Transverse colon (tissue), 4 donors: ENCODE measurements at regions not wholly inside any gene's neighbourhood (a gene's known extent, or its start where the extent isn't known, plus 50 kb on each side); places are given as distances from the start of the nearest gene placed in this dataset.

ENCODE experiments used
- POLR2AphosphoS5 ChIP-seq, 3 donors: sonication (generic); formaldehyde crosslinking; IDR thresholded peaks; one replicate each; pipeline ENCODE4 v1.6.1; 2016; ENCODE audit warnings: antibody characterized with exemption in 3 of 3
- TF ChIP-seq, protein P1 (sequence below), 5 experiments: fragments of 200-600 bp in 3 of 5; fragments of 450-650 bp in 2 of 5; sonication (generic) in 3 of 5; IDR thresholded peaks; 1 replicate in 2 of 5; 2 replicates in 3 of 5; pipeline ENCODE4 v1.5.1; 2016 to 2017; ENCODE audit warnings: antibody characterized with exemption in 5 of 5, inconsistent platforms in 3 of 5, mild to moderate bottlenecking in 2 of 5, moderate library complexity in 1 of 5

DNA sequence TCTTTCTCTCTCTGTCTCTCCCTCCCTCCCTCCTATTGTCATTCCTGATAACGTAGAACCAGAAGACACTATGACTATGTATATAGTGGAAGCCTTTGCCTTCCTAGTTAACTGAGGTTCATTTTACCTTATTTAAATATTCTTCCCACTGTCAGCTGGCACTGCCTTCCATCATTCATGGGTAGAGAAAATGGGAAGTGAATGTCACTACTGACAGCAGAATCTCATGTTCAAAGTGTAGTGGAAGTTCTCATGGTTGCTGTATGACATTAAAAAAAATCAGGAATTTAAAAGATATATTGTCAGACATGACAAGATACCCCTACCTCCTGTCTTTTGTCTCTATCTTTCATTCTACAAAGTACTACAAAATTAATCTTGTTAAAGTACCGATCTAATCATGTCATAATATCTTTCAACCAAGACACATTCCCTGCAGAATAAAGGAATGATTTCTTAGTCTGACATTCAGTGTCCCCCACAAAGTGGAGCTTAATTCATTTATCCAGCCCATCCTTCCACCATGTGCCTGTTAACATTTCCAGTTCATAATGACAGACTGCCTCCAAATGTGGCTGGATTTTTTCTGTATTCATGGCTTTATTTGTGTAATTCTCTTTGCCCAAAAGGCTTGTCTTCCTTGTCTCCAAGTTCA is 250.1 kb upstream of the CDH20 start:
- no peak for TF ChIP-seq POLR2AphosphoS5 (IDR thresholded peaks at IDR 0.05)
- TF ChIP-seq, protein P1, sequence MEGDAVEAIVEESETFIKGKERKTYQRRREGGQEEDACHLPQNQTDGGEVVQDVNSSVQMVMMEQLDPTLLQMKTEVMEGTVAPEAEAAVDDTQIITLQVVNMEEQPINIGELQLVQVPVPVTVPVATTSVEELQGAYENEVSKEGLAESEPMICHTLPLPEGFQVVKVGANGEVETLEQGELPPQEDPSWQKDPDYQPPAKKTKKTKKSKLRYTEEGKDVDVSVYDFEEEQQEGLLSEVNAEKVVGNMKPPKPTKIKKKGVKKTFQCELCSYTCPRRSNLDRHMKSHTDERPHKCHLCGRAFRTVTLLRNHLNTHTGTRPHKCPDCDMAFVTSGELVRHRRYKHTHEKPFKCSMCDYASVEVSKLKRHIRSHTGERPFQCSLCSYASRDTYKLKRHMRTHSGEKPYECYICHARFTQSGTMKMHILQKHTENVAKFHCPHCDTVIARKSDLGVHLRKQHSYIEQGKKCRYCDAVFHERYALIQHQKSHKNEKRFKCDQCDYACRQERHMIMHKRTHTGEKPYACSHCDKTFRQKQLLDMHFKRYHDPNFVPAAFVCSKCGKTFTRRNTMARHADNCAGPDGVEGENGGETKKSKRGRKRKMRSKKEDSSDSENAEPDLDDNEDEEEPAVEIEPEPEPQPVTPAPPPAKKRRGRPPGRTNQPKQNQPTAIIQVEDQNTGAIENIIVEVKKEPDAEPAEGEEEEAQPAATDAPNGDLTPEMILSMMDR (IDR thresholded peaks at IDR 0.05), result no peak
